ENCODE measurements at regions not wholly inside any gene's neighbourhood (a gene's known extent, or its start where the extent isn't known, plus 50 kb on each side); places are given as distances from the start of the nearest gene placed in this dataset.

GRCh38 chr3:176969066-176969465, 228.2 kb downstream of the TBL1XR1 start:
- in situ Hi-C loops (cut with MboI; ENCODE audit: low pct_unique_long_range_greater_than_20kb, low sequenced_read_pairs, unreplicated experiment), result no loop called here
- no peak for DNase-seq (ENCODE audit: low spot score)
- TF ChIP-seq CTCF (IDR thresholded peaks at IDR 0.05; ENCODE audit: extremely low read depth, insufficient read depth, missing control alignments), result no peak

- in situ Hi-C loops (cut with MboI; ENCODE audit: low pct_unique_long_range_greater_than_20kb, low sequenced_read_pairs, unreplicated experiment), result no loop called here
- no peak for TF ChIP-seq CTCF (IDR thresholded peaks at IDR 0.05; ENCODE audit: extremely low read depth, insufficient read depth, missing control alignments)
- no peak for DNase-seq (ENCODE audit: low spot score)
These were observed 228.7 kb downstream of the TBL1XR1 start for GRCh38 chr3:176968631-176969030.

- in situ Hi-C loops (cut with MboI; ENCODE audit: low pct_unique_long_range_greater_than_20kb, low sequenced_read_pairs, unreplicated experiment), result no loop called here
- no peak for DNase-seq (ENCODE audit: low spot score)
- TF ChIP-seq CTCF (IDR thresholded peaks at IDR 0.05; ENCODE audit: extremely low read depth, insufficient read depth, missing control alignments), result no peak
These were observed 229.8 kb downstream of the TBL1XR1 start for GRCh38 chr3:176967522-176967921.

- DNase-seq (ENCODE audit: low spot score), result no peak
- no peak for TF ChIP-seq CTCF (IDR thresholded peaks at IDR 0.05; ENCODE audit: extremely low read depth, insufficient read depth, missing control alignments)
- in situ Hi-C loops (cut with MboI; ENCODE audit: low pct_unique_long_range_greater_than_20kb, low sequenced_read_pairs, unreplicated experiment), result no loop called here
These were observed 232.6 kb downstream of the TBL1XR1 start for GRCh38 chr3:176964661-176965060.

GRCh38 chr3:176961916-176962315, 235.4 kb downstream of the TBL1XR1 start:
- no peak for TF ChIP-seq CTCF (IDR thresholded peaks at IDR 0.05; ENCODE audit: extremely low read depth, insufficient read depth, missing control alignments)
- DNase-seq (ENCODE audit: low spot score), result no peak
- in situ Hi-C loops (cut with MboI; ENCODE audit: low pct_unique_long_range_greater_than_20kb, low sequenced_read_pairs, unreplicated experiment), result no loop called here

- in situ Hi-C loops (cut with MboI; ENCODE audit: low pct_unique_long_range_greater_than_20kb, low sequenced_read_pairs, unreplicated experiment), result no loop called here
- TF ChIP-seq CTCF (IDR thresholded peaks at IDR 0.05; ENCODE audit: extremely low read depth, insufficient read depth, missing control alignments), result no peak
- DNase-seq (ENCODE audit: low spot score), result no peak
These were observed 237.4 kb downstream of the TBL1XR1 start for GRCh38 chr3:176959867-176960266.

GRCh38 chr3:176958560-176958959, 238.7 kb downstream of the TBL1XR1 start:
- no peak for DNase-seq (ENCODE audit: low spot score)
- TF ChIP-seq CTCF (IDR thresholded peaks at IDR 0.05; ENCODE audit: extremely low read depth, insufficient read depth, missing control alignments), result no peak
- in situ Hi-C loops (cut with MboI; ENCODE audit: low pct_unique_long_range_greater_than_20kb, low sequenced_read_pairs, unreplicated experiment), result no loop called here

Measured in GM13977 (cell line).